ENCODE measurements at regions not wholly inside any gene's neighbourhood (a gene's known extent, or its start where the extent isn't known, plus 50 kb on each side); places are given as distances from the start of the nearest gene placed in this dataset.

- no peaks in the 10 kb centered on the region for H3K9me3 ChIP-seq (ENCODE audit: insufficient read depth, low read length)
- H3K4me3 ChIP-seq (ENCODE audit: low read length): no peak overlapping the region
- no peaks in the 10 kb centered on the region for H3K27me3 ChIP-seq (ENCODE audit: low read depth, low read length)
- H3K4me1 ChIP-seq (ENCODE audit: low read length): peaks cover 8% of the 10 kb centered on the region
- H3K9ac ChIP-seq (ENCODE audit: low read length): no peak overlapping the region
- H3K27ac ChIP-seq (ENCODE audit: low read length): no peak overlapping the region
- no peak overlapping the region for H2AFZ ChIP-seq (ENCODE audit: low read depth, low read length)
- H4K20me1 ChIP-seq (ENCODE audit: insufficient read depth, low read length): no peaks in the 10 kb centered on the region
- H3K36me3 ChIP-seq (replicated peaks; ENCODE audit: low read depth, low read length): no peaks in the 10 kb centered on the region
- no peaks in the 10 kb centered on the region for H3K79me2 ChIP-seq (ENCODE audit: low read length)
- no peak overlapping the region for H3K4me2 ChIP-seq (ENCODE audit: low read length)
- TF ChIP-seq, protein P1, sequence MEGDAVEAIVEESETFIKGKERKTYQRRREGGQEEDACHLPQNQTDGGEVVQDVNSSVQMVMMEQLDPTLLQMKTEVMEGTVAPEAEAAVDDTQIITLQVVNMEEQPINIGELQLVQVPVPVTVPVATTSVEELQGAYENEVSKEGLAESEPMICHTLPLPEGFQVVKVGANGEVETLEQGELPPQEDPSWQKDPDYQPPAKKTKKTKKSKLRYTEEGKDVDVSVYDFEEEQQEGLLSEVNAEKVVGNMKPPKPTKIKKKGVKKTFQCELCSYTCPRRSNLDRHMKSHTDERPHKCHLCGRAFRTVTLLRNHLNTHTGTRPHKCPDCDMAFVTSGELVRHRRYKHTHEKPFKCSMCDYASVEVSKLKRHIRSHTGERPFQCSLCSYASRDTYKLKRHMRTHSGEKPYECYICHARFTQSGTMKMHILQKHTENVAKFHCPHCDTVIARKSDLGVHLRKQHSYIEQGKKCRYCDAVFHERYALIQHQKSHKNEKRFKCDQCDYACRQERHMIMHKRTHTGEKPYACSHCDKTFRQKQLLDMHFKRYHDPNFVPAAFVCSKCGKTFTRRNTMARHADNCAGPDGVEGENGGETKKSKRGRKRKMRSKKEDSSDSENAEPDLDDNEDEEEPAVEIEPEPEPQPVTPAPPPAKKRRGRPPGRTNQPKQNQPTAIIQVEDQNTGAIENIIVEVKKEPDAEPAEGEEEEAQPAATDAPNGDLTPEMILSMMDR (IDR thresholded peaks at IDR 0.05; ENCODE audit: low read depth, low read length): no peak
- no peak for TF ChIP-seq EZH2phosphoT487 (IDR thresholded peaks at IDR 0.05; ENCODE audit: low read depth)
These were observed 113.5 kb upstream of the MRPS30 start for GRCh38 chr5:44695259-44695658.

DNA sequence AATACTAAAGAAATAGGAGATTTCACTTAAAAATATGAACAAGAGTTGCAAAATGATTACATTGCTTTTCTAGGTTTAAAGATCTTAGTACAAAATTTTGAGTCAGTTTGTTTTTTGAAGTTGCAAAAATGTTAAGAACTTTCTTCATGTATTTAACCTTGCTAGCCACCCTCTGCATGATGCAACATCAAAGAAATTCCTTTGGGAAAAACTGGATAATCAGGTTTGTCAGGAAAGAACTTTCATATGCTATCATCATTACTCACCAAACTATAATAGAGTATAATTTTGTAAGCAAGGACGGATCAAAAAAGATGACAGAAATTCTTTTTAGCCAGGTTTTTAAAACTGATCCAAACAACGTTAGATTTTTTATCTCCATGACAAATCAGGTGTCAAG, 116.9 kb upstream of the MRPS30 start:
- H3K79me2 ChIP-seq (ENCODE audit: low read length): no peaks in the 10 kb centered on the region
- H3K9ac ChIP-seq (ENCODE audit: low read length): no peak overlapping the region
- TF ChIP-seq, protein P1 (IDR thresholded peaks at IDR 0.05; ENCODE audit: low read depth, low read length): no peak
- no peak for TF ChIP-seq EZH2phosphoT487 (IDR thresholded peaks at IDR 0.05; ENCODE audit: low read depth)

GRCh38 chr5:44681906-44682305, 126.8 kb upstream of the MRPS30 start:
- no peak overlapping the region for H3K4me2 ChIP-seq (ENCODE audit: low read length)
- H3K27me3 ChIP-seq (ENCODE audit: low read depth, low read length): no peaks in the 10 kb centered on the region
- no peaks in the 10 kb centered on the region for H3K9me3 ChIP-seq (ENCODE audit: insufficient read depth, low read length)
- H3K79me2 ChIP-seq (ENCODE audit: low read length): no peaks in the 10 kb centered on the region
- no peaks in the 10 kb centered on the region for H4K20me1 ChIP-seq (ENCODE audit: insufficient read depth, low read length)
- no peaks in the 10 kb centered on the region for H3K36me3 ChIP-seq (replicated peaks; ENCODE audit: low read depth, low read length)
- H2AFZ ChIP-seq (ENCODE audit: low read depth, low read length): no peak overlapping the region
- H3K4me3 ChIP-seq (ENCODE audit: low read length): no peak overlapping the region
- H3K9ac ChIP-seq (ENCODE audit: low read length): no peak overlapping the region
- no peak overlapping the region for H3K27ac ChIP-seq (ENCODE audit: low read length)
- H3K4me1 ChIP-seq (ENCODE audit: low read length): no peaks in the 10 kb centered on the region
- TF ChIP-seq, protein P1 (IDR thresholded peaks at IDR 0.05; ENCODE audit: low read depth, low read length): no peak
- TF ChIP-seq EZH2phosphoT487 (IDR thresholded peaks at IDR 0.05; ENCODE audit: low read depth): no peak

More for the DNA sequence above, 116.9 kb upstream of the MRPS30 start:
- H3K36me3 ChIP-seq (replicated peaks; ENCODE audit: low read depth, low read length): no peaks in the 10 kb centered on the region
- peaks cover 8% of the 10 kb centered on the region for H3K4me1 ChIP-seq (ENCODE audit: low read length)
- H3K4me2 ChIP-seq (ENCODE audit: low read length): no peak overlapping the region
- no peaks in the 10 kb centered on the region for H4K20me1 ChIP-seq (ENCODE audit: insufficient read depth, low read length)
- H3K27me3 ChIP-seq (ENCODE audit: low read depth, low read length): no peaks in the 10 kb centered on the region
- no peaks in the 10 kb centered on the region for H3K9me3 ChIP-seq (ENCODE audit: insufficient read depth, low read length)
- no peak overlapping the region for H3K27ac ChIP-seq (ENCODE audit: low read length)
- no peak overlapping the region for H2AFZ ChIP-seq (ENCODE audit: low read depth, low read length)
- no peak overlapping the region for H3K4me3 ChIP-seq (ENCODE audit: low read length)

GRCh38 chr5:44679214-44679613, 129.5 kb upstream of the MRPS30 start:
- Histone ChIP-seq H3K9me3 (ENCODE audit: insufficient read depth, low read length) (no peaks in the 10 kb centered on the region), H3K9ac (ENCODE audit: low read length) (no peak overlapping the region), H3K4me1 (ENCODE audit: low read length) (no peaks in the 10 kb centered on the region), H4K20me1 (ENCODE audit: insufficient read depth, low read length) (no peaks in the 10 kb centered on the region), H3K27ac (ENCODE audit: low read length) (no peak overlapping the region), H3K27me3 (ENCODE audit: low read depth, low read length) (no peaks in the 10 kb centered on the region), H3K4me2 (ENCODE audit: low read length) (no peak overlapping the region), H2AFZ (ENCODE audit: low read depth, low read length) (no peak overlapping the region), H3K36me3 (replicated peaks; ENCODE audit: low read depth, low read length) (no peaks in the 10 kb centered on the region), H3K4me3 (ENCODE audit: low read length) (no peak overlapping the region), H3K79me2 (ENCODE audit: low read length) (no peaks in the 10 kb centered on the region)
- no peak for TF ChIP-seq EZH2phosphoT487 (IDR thresholded peaks at IDR 0.05; ENCODE audit: low read depth)
- TF ChIP-seq, protein P1 (IDR thresholded peaks at IDR 0.05; ENCODE audit: low read depth, low read length): no peak
